ENCODE measurements at regions not wholly inside any gene's neighbourhood (a gene's known extent, or its start where the extent isn't known, plus 50 kb on each side); places are given as distances from the start of the nearest gene placed in this dataset.

- Histone ChIP-seq H3K56ac (ENCODE audit: extremely low read depth, insufficient read depth, low read length) (no peak overlapping the region), H2BK120ac (ENCODE audit: low read depth, low read length) (no peak overlapping the region), H3K79me1 (ENCODE audit: low read depth in 1 of 2, low read length in 2 of 2) (no peaks in the 10 kb centered on the region), H4K5ac (ENCODE audit: low read depth, low read length) (no peak overlapping the region), H3K4me3 (ENCODE audit: insufficient read depth, low read depth, low read length) (no peak overlapping the region), H2BK5ac (ENCODE audit: low read depth, low read length, poor library complexity, severe bottlenecking) (no peak overlapping the region), H2BK20ac (ENCODE audit: low read depth, low read length) (no peak overlapping the region), H4K20me1 (ENCODE audit: insufficient read depth, low read length) (no peaks in the 10 kb centered on the region), H3K27me3 (ENCODE audit: control insufficient read depth, insufficient read depth, low read length) (no peaks in the 10 kb centered on the region), H2AFZ (replicated peaks; ENCODE audit: low read length, poor library complexity) (no peak overlapping the region), H3K27ac (ENCODE audit: insufficient read depth, low read length) (no peak overlapping the region), H3K9ac (ENCODE audit: low read depth, low read length) (no peak overlapping the region), H4K91ac (ENCODE audit: insufficient read depth, low read depth, low read length) (no peak overlapping the region), H3K14ac (replicated peaks; ENCODE audit: low read depth, low read length) (no peak overlapping the region), H2BK15ac (ENCODE audit: low read depth, low read length) (no peak overlapping the region), H2AK9ac (replicated peaks; ENCODE audit: low read depth, low read length, poor library complexity) (no peak overlapping the region), H3K18ac (ENCODE audit: low read depth, low read length) (no peak overlapping the region), H3K4me1 (ENCODE audit: control insufficient read depth, insufficient read depth, low read length) (no peaks in the 10 kb centered on the region), H3K4me2 (ENCODE audit: low read depth, low read length) (no peak overlapping the region), H2AK5ac (ENCODE audit: low read depth, low read length) (no peak overlapping the region), H3K23ac (ENCODE audit: low read depth, low read length) (no peak overlapping the region), H3K4ac (ENCODE audit: low read depth, low read length) (no peak overlapping the region), H3K36me3 (ENCODE audit: control insufficient read depth, insufficient read depth, low read length) (no peaks in the 10 kb centered on the region), H3K9me3 (ENCODE audit: control insufficient read depth, insufficient read depth, low read length) (no peaks in the 10 kb centered on the region), H4K8ac (ENCODE audit: low read depth in 2 of 2, low read length in 2 of 2) (no peak overlapping the region), H3K9me1 (ENCODE audit: insufficient read depth, low read length) (no peaks in the 10 kb centered on the region)
- ATAC-seq (ENCODE audit: low read depth) (no peak), DNase-seq (no peak)
- BruUV-seq (replicated peaks), result no TSS peak
- in situ Hi-C loops (cut with MboI; ENCODE audit: low sequenced_read_pairs) (no loop called here), intact Hi-C loops (cut with micrococcal nuclease) (no loop called here), dilution Hi-C loops (cut with HindIII; ENCODE audit: low sequenced_read_pairs, unreplicated experiment) (no loop called here)
- no CpG with 5 or more reads among the region's 1 CpG for whole genome bisulfite sequencing, 2 experiments (ENCODE audit: extremely low coverage in 2 of 2, insufficient read length in 1 of 2)
- TF ChIP-seq MAFK (IDR thresholded peaks at IDR 0.05; ENCODE audit: low read depth, low read length) (no peak), NFE2L2 (IDR thresholded peaks at IDR 0.05; ENCODE audit: low read depth, low read length) (no peak), RFX5 (IDR thresholded peaks at IDR 0.05; ENCODE audit: low read depth, low read length) (no peak), FOS (IDR thresholded peaks at IDR 0.05; ENCODE audit: low read depth, low read length) (no peak), SMC3 (IDR thresholded peaks at IDR 0.05; ENCODE audit: low read depth, low read length) (no peak), ELK1 (IDR thresholded peaks at IDR 0.05; ENCODE audit: borderline replicate concordance, low read depth, low read length) (no peak), RAD21 (IDR thresholded peaks at IDR 0.05; ENCODE audit: low read length) (no peak), MAZ (IDR thresholded peaks at IDR 0.05; ENCODE audit: borderline replicate concordance, low read depth, low read length) (no peak), RCOR1 (IDR thresholded peaks at IDR 0.05; ENCODE audit: insufficient replicate concordance, low read length) (no peak), BHLHE40 (IDR thresholded peaks at IDR 0.05; ENCODE audit: low read depth, low read length) (no peak), CHD1 (IDR thresholded peaks at IDR 0.05; ENCODE audit: low read depth, low read length) (no peak), CEBPB (IDR thresholded peaks at IDR 0.05; ENCODE audit: low read depth, low read length) (no peak), MXI1 (IDR thresholded peaks at IDR 0.05; ENCODE audit: borderline replicate concordance, low read depth, low read length) (no peak), POLR2A (IDR thresholded peaks at IDR 0.05; ENCODE audit: low read depth, low read length) (no peak), CTCF (conservative IDR thresholded peaks at IDR 0.05; ENCODE audit: low read depth, low read length) (no peak)
- TF ChIP-seq, protein P1, sequence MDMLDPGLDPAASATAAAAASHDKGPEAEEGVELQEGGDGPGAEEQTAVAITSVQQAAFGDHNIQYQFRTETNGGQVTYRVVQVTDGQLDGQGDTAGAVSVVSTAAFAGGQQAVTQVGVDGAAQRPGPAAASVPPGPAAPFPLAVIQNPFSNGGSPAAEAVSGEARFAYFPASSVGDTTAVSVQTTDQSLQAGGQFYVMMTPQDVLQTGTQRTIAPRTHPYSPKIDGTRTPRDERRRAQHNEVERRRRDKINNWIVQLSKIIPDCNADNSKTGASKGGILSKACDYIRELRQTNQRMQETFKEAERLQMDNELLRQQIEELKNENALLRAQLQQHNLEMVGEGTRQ (IDR thresholded peaks at IDR 0.05; ENCODE audit: low read depth, low read length), result no peak
- ChIA-PET CTCF (no interaction called here), POLR2A (ENCODE audit: unreplicated experiment) (no interaction called here)
Measured at GRCh38 chr5:174918655-174919054, 194.3 kb downstream of the MSX2 start.
